Activated CD4-positive, CD25-positive, alpha-beta regulatory T cell (primary cell): ENCODE measurements at regions not wholly inside any gene's neighbourhood (a gene's known extent, or its start where the extent isn't known, plus 50 kb on each side); places are given as distances from the start of the nearest gene placed in this dataset.
"Not testable (repeated sequence)": the region's sequence is repeated elsewhere in the genome, so short reads cannot be mapped to it uniquely, and the experiment has no call there.

Experiments used
- DNase-seq, 4 experiments: peaks; one replicate each; lab custom pipeline; 2025; lab: John Stamatoyannopoulos, UW

DNA sequence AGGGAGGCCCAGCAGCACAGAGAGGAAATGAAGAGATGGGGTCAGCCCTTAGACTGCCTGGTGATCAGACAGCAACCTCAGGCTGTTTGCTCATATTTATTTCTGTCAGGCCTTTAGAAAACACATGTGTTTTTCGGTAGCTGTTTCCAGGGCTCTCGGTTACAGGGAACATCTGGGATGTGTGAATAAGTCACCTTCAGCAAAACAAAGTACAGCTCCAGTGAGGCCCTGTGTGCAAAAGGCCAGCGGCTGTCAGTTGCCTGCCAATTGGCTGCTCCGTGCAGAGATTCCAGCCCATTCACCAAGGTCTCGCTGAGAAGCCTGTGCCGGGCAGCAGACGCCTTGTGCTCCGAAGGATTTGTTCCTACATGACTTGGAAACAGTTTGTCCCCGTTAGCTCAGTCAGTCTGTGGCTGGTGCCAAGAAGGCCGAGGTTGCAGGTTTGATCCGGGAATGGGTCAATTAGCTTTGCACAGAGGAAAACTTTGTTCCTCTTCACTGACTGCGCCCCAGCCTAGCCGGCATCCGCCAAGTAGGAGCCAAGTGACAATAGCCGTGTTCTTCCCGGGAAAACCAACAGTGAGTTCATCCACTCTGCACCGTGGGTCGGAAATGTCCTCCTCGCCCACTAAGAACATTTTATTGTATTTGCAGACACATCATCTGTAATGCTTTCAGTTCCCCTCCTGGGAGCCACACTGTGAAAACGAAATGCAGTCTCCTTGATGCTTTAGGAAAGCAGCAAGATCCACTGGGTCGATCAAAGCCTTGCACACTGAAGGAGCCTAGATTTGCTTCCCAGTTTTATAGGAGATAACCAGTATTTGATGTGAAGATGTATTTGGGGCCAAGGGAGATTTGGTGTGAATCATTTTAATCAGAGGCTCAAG is 315.4 kb upstream of the CDYL start:
- DNase-seq: no peak

DNA sequence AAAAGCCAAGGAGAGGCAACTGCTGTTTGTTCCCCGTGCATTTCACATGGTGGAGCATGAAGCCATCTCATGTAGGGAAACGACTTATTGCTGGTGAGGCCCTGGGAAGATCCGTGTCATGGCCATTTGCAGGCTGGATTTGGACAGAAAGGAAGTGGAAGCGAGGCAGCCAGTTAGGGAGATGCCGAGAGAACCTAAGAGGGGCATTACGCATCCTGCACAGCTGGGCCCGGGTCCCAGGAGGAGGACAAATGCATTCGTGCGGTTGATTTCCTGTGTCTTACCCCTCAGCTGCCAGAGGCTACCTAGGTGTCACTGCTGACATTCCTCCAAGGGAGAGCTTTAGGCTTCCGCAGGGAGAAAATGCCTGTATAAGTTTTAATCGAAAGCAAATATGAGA is 316.2 kb upstream of the CDYL start:
- DNase-seq: no peak

DNA sequence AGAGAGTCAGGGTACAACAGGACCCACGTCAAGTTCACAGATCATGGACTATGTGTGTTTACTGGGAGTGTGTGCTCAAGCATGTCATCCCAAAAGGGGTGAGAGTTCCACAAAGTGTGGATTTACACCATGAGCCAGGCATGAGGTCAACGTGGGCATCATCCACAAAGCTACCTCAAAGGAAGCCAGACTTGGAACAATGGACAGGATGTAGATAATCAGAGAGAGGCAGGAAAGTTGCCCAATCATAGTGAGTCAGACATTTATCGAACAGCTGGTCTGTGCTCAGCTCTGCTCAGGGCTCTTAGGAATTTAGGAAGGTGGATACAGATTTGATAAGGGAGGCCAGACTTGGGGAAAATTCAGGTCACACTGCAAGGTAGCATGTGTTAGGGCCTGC is 317.2 kb upstream of the CDYL start:
- DNase-seq: no peak

DNA sequence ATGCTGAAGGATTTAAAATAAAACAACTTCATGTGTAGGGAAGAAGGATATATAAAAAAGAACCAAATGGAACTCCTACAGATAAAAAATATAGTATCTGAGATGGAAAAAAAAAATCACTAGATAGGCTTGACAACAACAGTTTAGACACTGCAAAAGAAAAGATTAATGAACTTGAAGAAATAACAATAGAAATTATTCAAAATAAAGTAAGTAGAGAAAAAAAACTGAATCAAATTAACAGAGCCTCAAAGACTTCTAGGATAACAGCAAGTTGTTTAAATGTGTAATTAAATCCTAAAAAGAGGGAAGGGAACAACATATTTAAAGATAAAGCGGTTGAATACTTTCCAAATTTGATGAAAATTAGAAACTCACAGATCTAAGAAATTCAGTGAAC is 316.3 kb upstream of the ECI2 start:
- DNase-seq: no peak

DNA sequence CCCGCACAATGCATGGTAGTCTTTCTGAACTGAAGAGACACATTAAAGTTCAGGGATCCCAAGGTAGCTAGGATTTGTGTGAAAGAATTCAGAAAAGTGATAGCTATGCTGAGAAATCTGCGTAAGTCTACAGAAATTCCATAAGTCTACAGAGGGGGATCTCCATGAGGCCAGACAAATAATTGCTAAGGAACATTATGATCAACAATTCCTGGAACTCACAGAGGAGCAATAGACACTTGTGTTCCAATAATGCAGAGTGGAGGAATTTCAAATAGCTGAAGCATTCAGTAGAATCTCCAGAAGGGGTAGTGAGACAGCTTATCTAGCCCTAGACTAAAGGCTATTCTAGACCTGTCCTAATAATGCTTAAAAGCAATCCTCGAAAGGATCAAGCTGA is 315.7 kb upstream of the ECI2 start:
- no peak for DNase-seq

DNA sequence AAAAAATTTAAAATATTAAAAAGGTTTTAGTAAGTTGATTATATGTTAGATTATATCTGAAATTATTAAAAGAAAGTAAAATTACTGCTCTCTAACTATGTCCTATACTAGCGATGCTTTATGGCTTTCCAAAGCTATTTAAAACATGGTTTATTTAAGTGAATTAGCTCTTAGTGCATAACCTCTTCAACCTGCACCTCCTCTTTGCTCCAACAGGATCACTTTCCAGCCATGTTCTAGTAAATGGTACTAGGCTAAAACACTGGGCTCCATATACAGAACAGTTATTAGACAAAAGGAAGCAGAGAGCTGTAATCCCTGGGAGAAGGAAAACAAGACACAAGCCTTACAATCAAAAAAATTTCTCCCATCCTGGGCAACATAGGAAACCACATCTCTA is 314.9 kb upstream of the ECI2 start:
- DNase-seq: no peak

DNA sequence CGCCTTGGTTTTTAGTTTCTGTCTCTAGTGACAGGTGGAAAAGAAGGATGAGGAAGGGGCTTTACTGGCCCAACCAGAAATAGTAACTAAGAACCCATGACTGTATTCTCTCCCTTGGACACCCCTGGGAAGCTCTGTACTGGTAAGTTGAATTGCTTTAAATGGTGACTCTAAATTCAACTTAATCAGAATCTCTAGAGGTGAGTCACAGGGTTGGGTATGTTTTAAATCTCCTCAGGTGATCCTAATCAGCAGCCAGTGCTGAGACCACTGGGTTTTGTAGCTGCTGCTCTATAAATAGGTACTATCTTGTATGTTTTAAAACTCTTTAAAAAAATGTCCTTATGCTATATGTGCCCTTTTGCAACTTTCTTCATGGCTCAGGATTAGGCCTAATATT is 314.0 kb upstream of the ECI2 start:
- DNase-seq: no peak

DNA sequence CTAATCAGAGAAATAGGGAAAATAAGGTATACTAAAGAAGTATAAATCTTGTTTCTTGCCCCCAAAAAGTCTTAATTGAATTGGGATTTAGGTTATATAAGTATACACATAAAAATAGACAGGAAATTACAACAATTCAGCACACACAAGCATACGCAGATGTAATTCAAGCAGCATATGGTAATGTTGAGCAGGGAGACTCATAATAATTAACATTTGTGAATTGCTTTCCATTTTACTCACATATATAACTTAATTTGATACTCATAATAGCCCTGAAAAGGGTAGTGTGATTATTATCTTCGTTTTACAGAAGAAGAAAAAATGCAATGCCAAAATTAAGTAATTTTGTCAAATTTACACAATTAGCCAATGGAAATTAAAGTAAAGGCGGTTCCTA is 313.5 kb upstream of the ECI2 start:
- no peak for DNase-seq

DNA sequence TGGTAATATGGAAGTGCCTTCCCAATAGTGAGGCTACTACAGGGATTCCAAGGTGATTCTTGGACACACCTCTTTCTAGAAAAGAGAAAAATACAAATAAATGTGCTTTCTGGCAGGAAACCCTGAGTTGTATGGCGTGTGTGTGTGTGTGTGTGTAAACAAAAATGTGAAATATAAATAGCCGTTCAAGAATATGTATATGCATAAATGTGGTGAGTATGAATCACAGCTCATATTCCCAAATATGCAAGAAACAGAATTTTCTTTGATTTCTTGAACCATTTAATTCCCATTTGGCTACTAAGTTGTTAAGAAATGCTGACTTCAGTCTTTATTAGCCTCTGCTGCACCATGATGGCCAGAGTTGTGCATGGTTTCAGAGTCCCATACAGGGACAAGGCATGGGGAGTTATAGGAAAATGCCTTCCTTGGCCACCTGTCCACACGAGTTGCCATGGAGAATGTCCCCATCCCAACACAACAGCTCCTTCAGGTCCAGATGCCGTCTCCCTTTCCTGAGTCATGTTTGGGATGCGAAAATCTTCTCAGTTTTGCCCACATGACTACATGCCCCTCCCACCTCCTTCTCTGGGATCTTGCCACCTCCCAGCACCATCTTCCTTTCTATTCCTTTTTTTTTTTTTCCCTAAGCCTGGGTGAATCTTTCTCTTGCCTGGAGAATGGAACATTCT is 312.4 kb upstream of the ECI2 start:
- no peak for DNase-seq

DNA sequence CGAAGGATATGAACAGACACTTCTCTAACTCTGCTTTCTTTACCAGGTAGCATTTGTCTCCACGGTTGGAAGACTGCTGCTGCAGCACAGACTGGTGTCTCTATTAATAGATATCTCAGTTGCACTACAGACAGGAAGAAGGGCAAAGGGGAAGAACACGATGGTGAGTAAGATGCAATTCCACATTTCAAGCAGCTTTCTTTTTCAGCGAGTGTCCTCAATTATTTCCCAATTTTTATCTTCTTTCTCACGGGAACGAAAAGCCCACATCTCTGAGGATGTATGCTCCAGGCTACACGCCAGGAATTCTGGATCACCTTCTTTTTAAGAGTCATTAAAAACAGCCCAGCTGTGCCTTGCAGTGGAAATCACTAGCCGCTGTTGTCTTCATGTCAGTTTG is 311.6 kb upstream of the ECI2 start:
- DNase-seq: no peak

DNA sequence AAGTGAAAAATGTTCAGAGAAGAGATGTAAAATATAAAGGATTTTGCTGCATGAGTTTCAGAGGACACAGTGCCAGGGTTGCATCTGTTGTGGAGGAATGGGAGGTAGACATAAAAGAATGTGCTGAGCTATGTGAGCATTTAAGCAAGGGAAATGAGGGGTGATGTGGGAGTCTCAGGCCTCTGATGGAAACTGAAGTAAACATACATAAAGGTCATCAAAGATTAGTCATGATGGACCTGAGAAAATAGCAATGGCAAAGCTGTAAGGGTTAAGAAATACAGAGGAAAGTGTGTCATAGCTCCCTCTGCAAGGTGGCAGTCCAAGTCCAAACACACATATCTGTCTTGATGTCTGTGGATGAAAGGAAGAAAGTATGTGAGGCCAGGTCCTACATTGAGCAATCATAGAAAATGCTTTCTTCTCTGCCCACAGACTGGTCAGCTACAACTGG is 306.6 kb upstream of the ECI2 start:
- DNase-seq: no peak

DNA sequence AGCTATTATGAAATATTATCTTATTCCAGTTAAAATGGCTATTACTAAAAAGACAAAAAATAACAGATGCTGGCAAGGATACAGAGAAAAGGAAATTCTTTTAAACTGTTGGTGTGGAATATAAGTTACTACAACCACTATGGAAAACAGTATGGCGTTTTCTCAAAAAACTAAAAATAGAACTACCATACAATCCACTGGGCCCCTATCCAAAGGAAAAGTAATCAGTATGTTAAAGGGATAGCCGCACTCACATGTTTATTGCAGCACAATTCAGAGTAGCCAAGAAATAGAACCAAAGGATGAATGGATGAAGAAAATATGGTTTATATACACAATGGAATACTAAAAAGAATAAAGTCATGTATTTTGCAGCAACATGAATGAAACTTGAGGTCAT is 303.8 kb upstream of the ECI2 start:
- DNase-seq: no peak

DNA sequence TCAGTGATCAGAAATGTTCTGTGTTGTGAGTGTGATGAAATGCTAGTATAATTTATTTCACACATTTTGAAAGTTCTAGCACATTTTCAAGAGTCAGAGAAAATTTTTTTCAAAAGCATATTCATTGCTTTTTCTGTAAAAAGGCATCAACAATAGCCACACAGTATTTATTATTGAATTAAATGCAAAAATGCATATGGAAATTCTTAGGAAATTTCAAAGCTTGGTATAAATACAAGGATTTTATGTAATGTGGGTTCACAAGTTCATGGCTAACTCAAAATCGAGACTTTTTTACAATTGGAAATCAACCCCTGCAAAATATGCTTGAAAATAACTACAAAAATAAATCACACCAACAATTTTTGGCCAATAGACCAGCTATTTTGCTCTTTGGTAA is 302.0 kb upstream of the ECI2 start:
- no peak for DNase-seq

DNA sequence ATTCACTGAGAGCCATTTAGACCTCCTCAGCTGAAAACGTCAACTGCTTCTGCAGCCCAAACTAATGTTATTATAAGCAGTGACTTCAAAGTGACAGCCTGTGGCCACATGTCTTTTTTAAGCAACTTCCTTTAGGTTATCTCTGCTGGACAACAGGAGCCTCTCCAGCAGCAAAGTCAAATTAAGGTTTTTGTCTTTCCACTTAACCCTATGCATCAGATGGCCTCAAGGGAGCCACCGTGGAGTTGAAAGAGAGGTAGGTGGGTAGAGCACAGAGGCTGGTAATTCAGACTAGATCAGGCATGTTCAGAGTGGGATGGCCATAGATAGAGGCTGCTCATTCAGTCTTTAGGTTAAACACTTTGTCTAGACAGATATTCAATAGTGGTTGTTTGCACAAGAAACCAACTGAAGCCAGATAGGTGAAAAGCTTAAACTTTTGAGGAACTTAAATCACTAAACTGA is 300.6 kb upstream of the ECI2 start:
- no peak for DNase-seq

DNA sequence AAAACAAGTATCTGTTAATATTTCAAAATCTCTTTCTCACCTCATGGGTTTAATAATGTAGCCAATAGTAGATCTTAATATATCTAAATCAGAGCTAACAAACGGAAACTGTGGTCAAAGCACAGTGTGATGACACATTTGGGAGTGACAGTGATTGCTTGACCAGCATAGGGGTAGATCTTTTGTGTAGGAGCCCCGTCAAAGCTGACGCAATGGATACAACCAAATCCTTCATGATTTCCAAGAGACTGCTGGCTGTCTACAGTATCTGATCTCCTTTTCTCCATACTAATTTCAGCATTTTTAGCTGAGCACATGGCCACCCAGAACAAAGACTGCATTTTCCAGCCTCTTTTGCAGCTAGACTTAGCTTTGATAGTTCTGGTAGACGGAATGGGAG is 299.3 kb upstream of the ECI2 start:
- DNase-seq: no peak

DNA sequence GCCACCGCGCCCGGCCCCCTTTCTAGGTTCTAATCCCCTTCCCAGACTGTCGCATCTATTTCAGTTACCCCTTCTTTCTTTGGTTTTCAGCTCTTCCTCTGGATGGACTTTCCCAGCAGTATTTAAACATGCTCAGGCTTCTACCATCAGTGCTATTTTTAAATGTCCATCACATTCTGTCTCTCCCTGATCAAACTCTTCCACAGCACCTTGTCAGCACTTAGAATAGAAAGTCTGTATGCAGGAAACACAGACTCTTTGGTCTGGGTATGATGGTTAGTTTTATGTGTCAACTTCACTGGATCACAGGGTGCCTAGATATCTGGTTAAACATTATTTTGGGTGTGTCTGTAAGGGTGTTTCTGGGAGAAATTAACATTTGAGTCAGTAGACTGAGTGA is 297.8 kb upstream of the ECI2 start:
- DNase-seq: no peak

DNA sequence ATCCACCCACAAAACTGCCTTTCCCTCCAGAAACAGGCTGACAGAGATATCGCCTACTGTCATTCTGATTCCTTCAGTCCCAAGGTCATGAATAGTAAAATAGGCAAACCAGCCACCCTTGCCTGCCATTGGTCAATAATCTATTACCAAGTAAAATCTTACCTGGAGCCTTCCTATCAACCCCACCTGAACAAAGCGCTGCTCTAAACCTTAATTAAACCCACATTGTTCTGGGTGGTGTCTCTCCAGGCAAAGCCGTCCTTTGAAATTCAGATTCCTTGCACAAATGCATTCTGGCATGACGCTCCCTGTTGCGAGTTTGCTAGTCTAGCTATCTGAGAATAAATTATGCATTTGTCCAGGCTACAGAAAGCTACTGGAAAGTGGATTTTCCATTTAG is 291.6 kb upstream of the ECI2 start:
- no peak for DNase-seq

DNA sequence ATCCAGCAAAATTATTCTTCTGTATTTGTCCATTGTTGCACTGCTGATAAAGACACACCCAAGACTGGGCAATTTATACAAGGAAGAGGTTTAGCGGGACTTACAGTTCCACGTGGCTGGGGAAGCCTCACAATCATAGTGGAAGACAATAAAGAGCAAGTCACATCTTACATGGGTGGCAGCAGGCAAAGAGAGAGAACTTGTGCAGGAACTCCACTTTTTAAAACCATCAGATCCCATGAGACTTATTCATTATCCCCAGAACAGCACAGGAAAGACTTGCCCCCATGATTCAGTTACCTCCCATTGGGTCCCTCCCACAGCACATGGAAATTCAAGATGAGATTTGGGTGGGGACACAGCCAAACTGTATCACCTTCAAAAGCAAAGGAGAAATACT is 286.5 kb upstream of the ECI2 start:
- DNase-seq: no peak

DNA sequence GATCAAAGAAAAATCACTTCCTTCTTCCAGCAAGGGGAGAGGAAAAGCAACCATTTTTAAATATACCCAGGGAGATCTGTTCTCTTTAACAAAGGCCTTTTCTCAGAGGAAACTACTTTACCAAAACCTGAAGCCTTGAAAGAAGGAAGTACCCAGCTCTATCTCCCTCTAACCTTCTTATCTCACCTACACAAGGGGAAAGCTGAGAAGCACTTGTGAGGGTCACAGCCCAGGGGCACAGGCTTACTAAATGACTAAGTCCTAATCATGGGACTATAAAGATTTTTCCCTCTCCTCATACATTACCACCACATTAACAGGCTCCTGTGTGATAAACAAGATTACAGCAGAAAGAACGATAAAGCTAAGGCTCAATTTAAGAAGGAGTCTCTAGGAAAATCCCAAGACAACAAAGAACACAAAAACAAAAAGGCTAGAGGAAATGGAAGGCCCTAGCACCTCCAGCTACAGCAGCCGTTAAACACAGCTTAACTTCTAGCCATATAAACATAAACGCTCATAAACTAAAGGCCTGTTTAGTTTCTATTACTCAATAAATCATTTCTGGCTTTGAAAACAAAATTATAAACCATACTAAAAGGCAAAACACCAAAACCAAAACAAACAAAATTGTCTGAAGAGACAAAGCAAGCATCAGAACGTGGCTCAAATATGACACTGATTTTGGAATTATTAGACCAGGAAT is 284.9 kb upstream of the ECI2 start:
- DNase-seq: no peak

DNA sequence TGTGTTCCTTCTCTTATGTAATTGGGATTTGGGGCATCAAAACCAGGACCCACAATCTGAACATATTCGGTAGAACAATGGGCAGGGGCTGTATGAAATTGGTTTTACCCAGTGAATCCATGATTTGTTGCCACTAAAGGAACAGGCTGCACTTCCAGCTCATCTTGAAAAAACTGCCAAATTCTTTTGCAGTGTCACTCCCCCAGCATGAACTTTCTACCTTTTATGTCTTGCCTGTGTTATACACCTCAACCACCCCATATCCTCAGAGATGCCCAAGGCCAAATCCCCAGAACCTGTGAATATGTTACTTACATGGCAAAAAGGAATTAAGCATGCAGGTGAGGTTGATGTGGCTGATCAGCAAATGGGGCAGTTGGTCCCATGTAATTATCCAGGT is 280.2 kb upstream of the ECI2 start:
- no peak for DNase-seq

DNA sequence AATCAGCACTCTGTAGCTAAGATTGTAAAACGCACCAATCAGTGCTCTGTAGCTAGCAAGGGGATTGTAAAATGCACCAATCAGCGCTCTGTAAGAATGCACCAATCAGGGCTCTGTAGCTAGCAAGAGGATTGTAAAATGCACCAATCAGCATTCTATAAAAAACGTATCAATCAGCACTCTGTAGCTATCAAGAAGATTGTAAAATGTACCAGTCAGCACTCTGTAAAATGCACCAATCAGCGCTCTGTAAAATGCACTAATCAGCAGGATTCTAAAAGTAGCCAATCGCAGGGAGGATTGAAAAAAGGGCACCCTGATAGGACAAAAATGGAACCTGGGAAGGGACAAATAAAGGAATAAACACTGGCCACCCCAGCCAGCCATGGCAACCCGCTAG is 278.7 kb upstream of the ECI2 start:
- not testable (repeated sequence) for DNase-seq

DNA sequence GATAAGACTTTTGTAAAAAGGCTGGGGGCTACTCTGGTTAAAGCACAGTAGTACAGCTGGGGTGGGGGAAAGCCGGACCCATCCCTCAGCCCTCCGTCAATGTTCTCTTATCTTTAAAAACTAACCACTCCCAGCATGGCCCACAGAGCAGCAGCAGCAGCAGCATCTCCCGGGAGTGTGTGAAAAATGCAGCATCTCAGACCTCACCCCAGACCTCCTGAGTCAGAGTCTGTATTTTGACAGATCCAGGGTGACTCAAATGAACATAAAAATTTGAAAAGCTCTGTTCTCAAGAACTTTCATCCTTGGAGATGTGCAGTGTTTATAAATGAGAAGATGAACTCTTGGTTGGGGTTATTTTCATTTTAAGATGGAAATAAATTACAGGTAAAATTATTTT is 277.7 kb upstream of the ECI2 start:
- DNase-seq: no peak

DNA sequence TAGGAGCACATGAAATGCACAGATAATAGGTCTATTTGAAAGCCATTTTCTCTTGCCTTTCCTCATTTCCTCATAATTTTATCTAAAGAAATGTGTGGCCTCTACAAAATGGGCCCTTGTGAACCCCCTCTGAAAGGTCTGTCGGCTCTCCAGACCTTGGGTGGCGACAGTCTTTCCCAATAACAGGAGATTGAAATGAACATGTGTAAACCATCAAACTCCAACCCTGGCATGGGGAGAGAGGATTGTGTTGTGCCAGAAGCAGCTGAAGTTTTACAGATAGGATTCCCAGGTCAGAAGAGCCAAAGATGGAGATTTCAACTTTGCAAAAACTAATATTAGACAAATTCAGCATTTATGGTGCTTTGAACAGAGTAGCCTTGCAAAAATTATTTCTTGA is 277.1 kb upstream of the ECI2 start:
- DNase-seq: no peak
